Small intestine (tissue), 7 donors: ENCODE measurements at regions not wholly inside any gene's neighbourhood (a gene's known extent, or its start where the extent isn't known, plus 50 kb on each side); places are given as distances from the start of the nearest gene placed in this dataset.

Source experiments
- DNase-seq, 2 donors: peaks; one replicate each; pipeline versions ENCODE4 v3.0.0 to v3.0.0-alpha.2; 2013
- FAIRE-seq: peaks from 2 replicates; lab custom pipeline; 2012; peaks lifted over from hg19 to GRCh38; lab: Jason Lieb, UNC
- H3K27ac ChIP-seq, 3 donors: one replicate each; pipeline ENCODE4 v1.5.1; 2013; ENCODE audit warnings: low read length in 2 of 3, mild to moderate bottlenecking in 2 of 3, control low read depth in 1 of 3, inconsistent platforms in 1 of 3, low read depth in 1 of 3, moderate library complexity in 1 of 3
- H3K27me3 ChIP-seq, 3 donors: one replicate each; pipeline ENCODE4 v1.6.1; 2013; ENCODE audit warnings: low read length in 3 of 3, inconsistent platforms in 1 of 3; ENCODE audit not compliant: control insufficient read depth in 3 of 3, insufficient read depth in 3 of 3
- H3K36me3 ChIP-seq, 3 donors: one replicate each; pipeline ENCODE4 v1.6.1; 2013; ENCODE audit warnings: low read length in 3 of 3, inconsistent platforms in 1 of 3, low read depth in 1 of 3, mild to moderate bottlenecking in 1 of 3, moderate library complexity in 1 of 3; ENCODE audit not compliant: control insufficient read depth in 3 of 3, insufficient read depth in 2 of 3
- H3K4me1 ChIP-seq, 3 donors: one replicate each; pipeline ENCODE4 v1.6.1; 2013; ENCODE audit warnings: low read length in 2 of 3, inconsistent platforms in 1 of 3, low read depth in 1 of 3, mild to moderate bottlenecking in 1 of 3, moderate library complexity in 1 of 3; ENCODE audit not compliant: control insufficient read depth in 3 of 3, insufficient read depth in 2 of 3
- H3K4me3 ChIP-seq, 3 donors: one replicate each; pipeline ENCODE4 v1.5.1; 2013; ENCODE audit warnings: low read length in 3 of 3, control low read depth in 1 of 3, inconsistent platforms in 1 of 3, low read depth in 1 of 3, mild to moderate bottlenecking in 1 of 3, moderate library complexity in 1 of 3
- H3K9me3 ChIP-seq, 2 donors: one replicate each; pipeline ENCODE4 v1.6.1; 2013; ENCODE audit warnings: low read depth in 1 of 2, low read length in 1 of 2; ENCODE audit not compliant: control insufficient read depth in 2 of 2, insufficient read depth in 1 of 2
- WGBS, 3 donors: extraction: QIAGEN DNeasy Blood & Tissue Kit; methylation state at CpG; one replicate each; pipeline ENCODE4 v1.1.7; 2013; 5-methylcytosine and 5-hydroxymethylcytosine counted together
- donor health status: healthy with polysubstance abuse.
- donor health status: control.
- donor health status: control.
- donor health status: Bipolar disorder and iron deficiency.
- donor health status: healthy.

DNA sequence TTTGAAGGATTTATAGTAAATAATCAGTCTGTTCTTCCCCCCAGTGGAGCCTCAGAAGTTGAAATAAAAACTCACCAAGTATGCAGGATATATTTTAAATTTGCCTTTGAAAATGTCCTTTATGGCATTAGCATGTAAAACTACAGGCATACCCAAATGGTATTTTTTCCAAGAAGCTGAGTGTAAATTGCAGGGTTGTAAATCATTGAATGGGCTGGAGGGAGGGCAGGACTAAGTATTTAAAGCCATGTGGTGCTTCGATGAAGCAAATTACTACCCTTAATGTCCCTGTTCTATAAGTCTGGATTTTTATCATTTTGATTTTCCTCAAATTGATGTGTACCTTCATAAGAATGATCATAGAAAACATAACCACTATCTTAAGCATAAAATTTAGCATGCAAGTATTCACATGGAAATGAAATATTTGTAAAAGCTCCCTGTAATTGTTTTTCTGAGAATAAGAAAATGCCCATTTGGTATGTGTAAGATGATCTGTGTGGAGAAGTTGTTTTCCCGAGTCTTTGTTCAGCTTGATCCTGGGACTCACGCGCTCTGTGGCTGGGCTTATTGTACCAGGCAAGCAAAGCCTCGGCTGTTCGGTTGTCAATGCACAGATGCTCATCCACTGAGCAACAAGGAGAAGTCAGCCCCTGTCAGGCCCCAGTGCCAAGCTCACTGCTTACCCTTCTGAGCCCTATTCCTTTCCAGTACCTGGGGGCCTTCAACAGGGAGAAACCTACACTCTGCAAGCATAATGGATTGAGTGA lies 66.7 kb downstream of the CD164 start:
- Histone ChIP-seq H3K27me3 (no peaks in the 10 kb centered on the region), H3K4me1 (peaks cover 8 to 48% (median 14%) of the 10 kb centered on the region in 3 donors), H3K9me3 (no peaks in the 10 kb centered on the region), H3K4me3 (no peak overlapping the region), H3K27ac (peak overlapping the region in 1 of 3 donors; percentile 11), H3K36me3 (no peaks in the 10 kb centered on the region)
- no peak for FAIRE-seq
- peak in 1 of 2 donors; percentile 51 for DNase-seq
- 73 to 85% (median 79%) methylated on average over 6 of the region's 6 CpGs for WGBS, 3 donors

DNA sequence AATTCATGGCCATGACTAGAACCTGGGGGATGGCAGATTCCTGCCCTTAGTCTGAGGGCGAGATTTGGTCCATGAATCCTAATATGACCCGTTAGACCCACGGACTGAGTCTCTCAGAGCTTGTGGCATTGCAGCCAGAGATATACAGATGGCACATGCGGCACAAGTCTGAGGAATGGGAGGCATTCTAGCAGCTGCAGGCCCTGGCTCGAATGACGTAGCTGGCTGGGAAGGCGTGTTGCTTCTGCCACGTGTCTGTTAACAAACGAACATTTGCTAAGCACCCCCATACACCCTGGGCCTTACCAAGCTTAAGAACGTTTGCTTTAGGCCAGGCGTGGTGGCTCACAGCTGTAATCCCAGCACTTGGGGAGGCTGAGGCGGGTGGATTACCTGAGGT lies 68.0 kb downstream of the CD164 start:
- FAIRE-seq: no peak
- Histone ChIP-seq H3K27me3 (no peaks in the 10 kb centered on the region), H3K27ac (no peak overlapping the region), H3K4me1 (peaks cover 8 to 40% (median 14%) of the 10 kb centered on the region in 3 donors), H3K36me3 (no peaks in the 10 kb centered on the region), H3K4me3 (no peak overlapping the region), H3K9me3 (no peaks in the 10 kb centered on the region)
- 80 to 86% (median 82%) methylated on average over 12 of the region's 12 CpGs for WGBS, 3 donors
- no peak for DNase-seq

DNA sequence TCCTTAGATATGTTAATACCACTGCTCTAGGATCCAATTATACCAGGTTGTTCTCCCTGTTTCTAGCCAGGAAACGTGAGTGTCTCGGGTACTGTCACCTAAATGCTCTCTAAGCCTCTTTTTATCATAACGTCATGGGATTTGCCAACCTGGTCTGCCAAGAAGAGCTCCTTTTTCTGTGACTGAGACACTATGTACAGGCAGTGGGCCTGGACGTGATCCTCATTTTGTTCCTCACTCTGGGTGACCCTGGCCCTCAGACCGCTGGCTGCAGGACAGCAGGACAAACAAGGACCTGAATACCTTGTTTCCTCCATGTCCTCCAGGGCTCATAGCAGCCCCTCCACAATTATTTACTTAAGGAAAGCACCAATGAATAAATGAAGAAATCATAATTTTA lies 69.1 kb downstream of the CD164 start:
- Histone ChIP-seq H3K36me3 (no peaks in the 10 kb centered on the region), H3K4me1 (peaks cover 0 to 38% (median 7%) of the 10 kb centered on the region in 3 donors), H3K4me3 (no peak overlapping the region), H3K9me3 (no peaks in the 10 kb centered on the region), H3K27me3 (no peaks in the 10 kb centered on the region), H3K27ac (no peak overlapping the region)
- 90 to 95% (median 92%) methylated on average over 5 of the region's 5 CpGs for WGBS, 3 donors
- DNase-seq: no peak
- no peak for FAIRE-seq

DNA sequence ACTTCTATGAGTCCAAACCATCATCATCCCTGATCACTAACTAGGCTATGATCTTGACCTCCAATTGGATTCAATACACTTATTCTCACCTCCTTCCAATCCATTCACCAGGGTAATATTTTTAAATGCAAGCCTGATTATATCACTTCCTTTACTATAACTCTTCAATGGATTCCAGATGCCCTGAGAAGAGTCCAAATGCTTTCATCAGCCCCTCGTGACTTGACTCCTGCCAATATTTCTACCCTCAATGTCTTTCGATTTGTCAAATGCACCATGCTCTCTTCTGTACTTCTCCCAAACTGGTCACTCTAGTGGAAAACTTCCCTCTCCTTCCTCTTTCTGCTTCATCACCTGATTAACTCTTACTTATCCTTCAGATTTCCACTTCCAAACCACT lies 70.8 kb downstream of the CD164 start:
- no peak for FAIRE-seq
- Histone ChIP-seq H3K36me3 (no peaks in the 10 kb centered on the region), H3K4me3 (no peak overlapping the region), H3K27me3 (no peaks in the 10 kb centered on the region), H3K4me1 (peaks cover 0 to 32% (median 0%) of the 10 kb centered on the region in 3 donors), H3K27ac (no peak overlapping the region), H3K9me3 (no peaks in the 10 kb centered on the region)
- no peak for DNase-seq
- 87 to 97% (median 89%) methylated on average over 2 of the region's 2 CpGs for WGBS, 3 donors

DNA sequence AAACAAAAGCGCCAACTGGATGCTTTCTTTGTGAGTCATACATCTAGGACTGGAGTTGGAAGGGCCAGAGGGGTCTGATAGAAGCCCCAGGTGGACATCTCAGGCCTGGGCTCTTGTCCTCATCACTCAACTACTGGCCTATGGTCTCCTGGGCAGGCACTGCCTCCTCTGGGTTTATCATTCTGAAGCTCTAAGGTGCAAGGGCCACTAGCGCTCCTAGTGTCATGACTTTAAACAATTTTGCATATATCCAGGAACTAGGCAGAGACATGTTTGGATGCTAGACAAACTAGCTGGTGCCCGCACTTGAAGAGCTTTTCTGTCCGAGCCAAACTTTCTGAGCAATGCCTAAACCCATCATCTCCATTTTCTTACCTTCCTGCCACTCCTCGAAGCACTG lies 72.3 kb downstream of the CD164 start:
- H3K27me3 ChIP-seq: no peaks in the 10 kb centered on the region
- H3K4me1 ChIP-seq: peaks cover 0 to 30% (median 0%) of the 10 kb centered on the region in 3 donors
- DNase-seq (no peak), FAIRE-seq (no peak)
- H3K36me3 ChIP-seq: no peaks in the 10 kb centered on the region
- 75 to 95% (median 95%) methylated on average over 5 of the region's 5 CpGs for WGBS, 3 donors
- no peaks in the 10 kb centered on the region for H3K9me3 ChIP-seq
- no peak overlapping the region for H3K4me3 ChIP-seq
- no peak overlapping the region for H3K27ac ChIP-seq

DNA sequence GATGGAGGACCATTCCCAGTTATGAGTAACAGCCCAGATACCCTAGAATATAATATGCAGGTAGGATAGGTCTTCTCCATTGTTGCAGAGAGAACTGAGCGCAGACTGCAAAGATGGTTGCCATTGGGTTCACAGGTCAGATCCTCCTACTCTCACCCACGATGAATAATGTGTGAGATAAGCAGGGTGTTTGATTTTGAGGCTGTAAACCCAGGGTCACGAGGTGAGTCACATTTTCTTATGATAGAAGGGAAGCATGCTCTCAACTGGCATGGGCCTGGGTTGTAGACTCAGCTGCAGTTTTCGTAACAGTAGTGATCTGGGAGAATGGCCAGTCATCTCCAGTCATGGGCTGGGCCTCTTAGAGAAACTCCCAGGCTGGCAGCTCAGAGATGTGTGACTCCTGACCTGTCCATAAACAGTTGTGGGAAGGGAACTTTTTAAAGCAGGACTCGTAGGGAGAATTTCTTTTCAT lies 74.2 kb downstream of the CD164 start:
- WGBS, 3 donors: 19 to 41% (median 26%) methylated on average over 5 of the region's 5 CpGs
- peak; percentile 94 to 99 for DNase-seq
- Histone ChIP-seq H3K27me3 (no peaks in the 10 kb centered on the region), H3K27ac (peak overlapping the region in 2 of 3 donors; percentile 57 to 80), H3K9me3 (no peaks in the 10 kb centered on the region), H3K4me3 (no peak overlapping the region), H3K36me3 (no peaks in the 10 kb centered on the region), H3K4me1 (peaks cover 0 to 44% (median 3%) of the 10 kb centered on the region in 3 donors)
- FAIRE-seq: peak; percentile 75

DNA sequence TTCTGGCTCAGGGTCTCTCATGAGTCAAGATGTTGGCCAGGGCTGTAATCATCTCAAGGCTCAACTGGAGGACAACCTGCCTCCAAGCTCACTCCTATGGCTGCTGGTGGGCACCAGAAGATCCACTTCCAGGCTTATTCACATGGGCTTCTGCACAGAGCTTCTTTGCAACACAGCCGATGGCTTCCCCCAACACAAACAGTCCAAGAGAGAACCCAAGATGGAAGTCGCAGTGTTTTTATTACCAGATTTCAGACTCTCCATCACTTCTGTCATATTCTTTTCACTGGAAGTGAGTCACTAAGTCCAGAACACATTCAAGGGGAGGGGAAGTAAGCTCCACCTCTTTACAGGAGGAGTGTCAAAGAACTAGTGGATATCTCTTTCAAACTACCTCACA lies 75.5 kb downstream of the CD164 start:
- peaks cover 0 to 44% (median 3%) of the 10 kb centered on the region in 3 donors for H3K4me1 ChIP-seq
- no peaks in the 10 kb centered on the region for H3K36me3 ChIP-seq
- 91 to 94% (median 91%) methylated on average over 2 of the region's 2 CpGs for WGBS, 3 donors
- DNase-seq (peak in 1 of 2 donors; percentile 45), FAIRE-seq (no peak)
- no peak overlapping the region for H3K4me3 ChIP-seq
- H3K27ac ChIP-seq: no peak overlapping the region
- H3K27me3 ChIP-seq: no peaks in the 10 kb centered on the region
- no peaks in the 10 kb centered on the region for H3K9me3 ChIP-seq

DNA sequence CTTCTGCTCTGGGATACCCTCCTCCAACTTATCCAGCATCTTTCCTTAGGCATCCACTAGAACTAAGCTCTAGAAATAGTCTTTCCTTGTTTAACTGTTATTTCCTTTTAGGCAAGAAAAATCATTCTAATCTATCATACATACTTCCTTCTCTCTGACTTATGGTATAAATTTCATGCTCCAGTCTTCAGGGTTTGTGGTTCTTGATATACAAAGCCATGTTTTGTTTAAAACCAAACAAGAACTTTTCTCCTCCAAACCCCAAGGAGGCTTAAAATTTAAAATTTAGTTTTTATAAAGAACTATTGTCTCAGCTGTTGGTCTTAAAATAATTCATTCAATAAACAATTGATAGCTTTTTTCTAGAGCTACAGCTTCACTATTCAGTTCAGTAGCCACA lies 77.2 kb downstream of the CD164 start:
- Histone ChIP-seq H3K36me3 (no peaks in the 10 kb centered on the region), H3K27me3 (no peaks in the 10 kb centered on the region), H3K4me1 (peaks cover 0 to 47% (median 3%) of the 10 kb centered on the region in 3 donors), H3K4me3 (no peak overlapping the region), H3K27ac (peak overlapping the region in 2 of 3 donors; percentile 62 to 72), H3K9me3 (no peaks in the 10 kb centered on the region)
- DNase-seq: no peak
- no peak for FAIRE-seq
